SK-N-MC (cell line): ENCODE measurements at regions not wholly inside any gene's neighbourhood (a gene's known extent, or its start where the extent isn't known, plus 50 kb on each side); places are given as distances from the start of the nearest gene placed in this dataset.

Experiments used
- DNase-seq: peaks from one replicate; pipeline ENCODE4 v3.0.0-alpha.2; 2011; ENCODE audit warnings: low read depth, low spot score
- H3K27ac ChIP-seq: fragments of 200-600 bp; sonication (generic); 2 replicates; pipeline ENCODE4 v1.5.1; 2016; ENCODE audit warnings: mixed run types
- H3K36me3 ChIP-seq: fragments of 200-600 bp; sonication (generic); 2 replicates; pipeline ENCODE4 v1.6.1; 2017; ENCODE audit warnings: antibody characterized with exemption, low read length, mixed read lengths; ENCODE audit not compliant: insufficient read depth
- H3K4me3 ChIP-seq: fragments of 200-600 bp; sonication (generic); 2 replicates; pipeline ENCODE4 v1.5.1; 2016
- H3K9ac ChIP-seq: fragments of 200-600 bp; sonication (generic); 2 replicates; pipeline ENCODE4 v1.8.0; 2017; ENCODE audit warnings: mixed run types, mixed read lengths; ENCODE audit not compliant: insufficient read length
- H3K9me3 ChIP-seq: fragments of 200-600 bp; sonication (generic); 2 replicates; pipeline ENCODE4 v1.6.1; 2017; ENCODE audit warnings: low read depth, mild to moderate bottlenecking, antibody characterized with exemption, low read length, moderate library complexity, mixed read lengths
- EZH2 ChIP-seq: fragments of 200-600 bp; sonication (generic); IDR thresholded peaks from one replicate; pipeline ENCODE4 v1.6.1; 2017; ENCODE audit warnings: antibody characterized with exemption
- FOXP2 ChIP-seq: optimal IDR thresholded peaks from 2 replicates; pipeline ENCODE3; 2011; ENCODE audit warnings: mild to moderate bottlenecking, moderate library complexity; ENCODE audit not compliant: insufficient read depth; ENCODE audit errors: extremely low read length, control extremely low read depth
- POLR2AphosphoS5 ChIP-seq: IDR thresholded peaks from 2 replicates; pipeline ENCODE4 v1.6.1; 2012; ENCODE audit warnings: mild to moderate bottlenecking, low read depth, low read length, borderline replicate concordance

GRCh38 chr12:77540097-77540496 is 290.6 kb upstream of the NAV3 start:
- DNase-seq = no peak
- no peak overlapping the region for H3K9ac ChIP-seq
- H3K27ac ChIP-seq = no peak overlapping the region
- TF ChIP-seq POLR2AphosphoS5 (no peak), EZH2 (no peak), FOXP2 (no peak)
- no peaks in the 10 kb centered on the region for H3K36me3 ChIP-seq
- H3K4me3 ChIP-seq = no peak overlapping the region
- no peaks in the 10 kb centered on the region for H3K9me3 ChIP-seq

DNA sequence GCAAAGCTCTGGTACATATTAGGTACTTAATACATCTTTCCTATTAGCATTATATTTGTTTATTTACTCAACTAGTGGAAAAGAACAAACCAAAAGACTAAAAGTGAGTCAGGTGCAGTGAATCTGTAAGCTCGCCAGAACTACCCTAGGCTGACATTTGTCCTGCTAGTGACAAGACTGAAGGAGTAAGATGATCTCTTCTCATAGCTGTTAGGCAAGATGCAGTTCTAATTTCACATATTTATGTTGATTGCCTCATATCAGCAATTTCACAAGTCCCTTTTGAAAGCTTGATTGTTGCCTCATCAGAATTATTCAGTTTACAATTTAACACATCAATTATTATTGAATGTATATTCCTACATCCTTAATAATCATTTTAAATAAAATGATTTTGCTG is 293.0 kb upstream of the NAV3 start:
- H3K9me3 ChIP-seq = no peaks in the 10 kb centered on the region
- no peak overlapping the region for H3K27ac ChIP-seq
- TF ChIP-seq EZH2 (no peak), FOXP2 (no peak), POLR2AphosphoS5 (no peak)
- H3K4me3 ChIP-seq = no peak overlapping the region
- H3K36me3 ChIP-seq = no peaks in the 10 kb centered on the region
- no peak for DNase-seq
- H3K9ac ChIP-seq = no peak overlapping the region

DNA sequence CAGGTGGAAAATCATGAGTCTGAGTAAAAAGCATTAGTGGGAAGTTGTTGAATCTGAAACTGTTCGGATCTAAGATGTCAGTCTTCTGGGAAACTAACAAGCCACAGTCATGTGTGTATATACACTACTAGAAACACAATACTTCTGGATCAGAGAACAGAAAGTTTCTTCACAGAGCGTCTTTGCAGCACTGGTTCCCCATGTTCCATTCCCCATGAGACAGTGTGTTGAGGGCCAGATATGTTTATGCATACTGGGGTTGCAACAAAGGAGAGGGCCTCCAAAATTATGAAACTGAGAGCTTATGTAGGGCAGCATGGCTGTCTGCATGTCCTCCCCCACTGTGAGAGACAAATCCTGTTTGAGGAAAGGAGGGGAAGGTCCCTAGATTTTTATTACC is 295.0 kb upstream of the NAV3 start:
- Histone ChIP-seq H3K9ac (no peak overlapping the region), H3K36me3 (no peaks in the 10 kb centered on the region), H3K9me3 (no peaks in the 10 kb centered on the region), H3K27ac (no peak overlapping the region), H3K4me3 (no peak overlapping the region)
- no peak for DNase-seq
- TF ChIP-seq POLR2AphosphoS5 = no peak
- no peak for TF ChIP-seq FOXP2
- TF ChIP-seq EZH2 = no peak

- Histone ChIP-seq H3K9me3 (no peaks in the 10 kb centered on the region), H3K4me3 (no peak overlapping the region), H3K27ac (no peak overlapping the region), H3K36me3 (no peaks in the 10 kb centered on the region), H3K9ac (no peak overlapping the region)
- no peak for DNase-seq
- TF ChIP-seq POLR2AphosphoS5 (no peak), EZH2 (no peak), FOXP2 (no peak)
These were observed 298.8 kb upstream of the NAV3 start for GRCh38 chr12:77531912-77532311.

- Histone ChIP-seq H3K9me3 (no peaks in the 10 kb centered on the region), H3K27ac (no peak overlapping the region), H3K9ac (no peak overlapping the region), H3K4me3 (no peak overlapping the region), H3K36me3 (no peaks in the 10 kb centered on the region)
- TF ChIP-seq EZH2 (no peak), POLR2AphosphoS5 (no peak), FOXP2 (no peak)
- DNase-seq = no peak
These were observed 308.4 kb upstream of the NAV3 start for GRCh38 chr12:77522247-77522646.

DNA sequence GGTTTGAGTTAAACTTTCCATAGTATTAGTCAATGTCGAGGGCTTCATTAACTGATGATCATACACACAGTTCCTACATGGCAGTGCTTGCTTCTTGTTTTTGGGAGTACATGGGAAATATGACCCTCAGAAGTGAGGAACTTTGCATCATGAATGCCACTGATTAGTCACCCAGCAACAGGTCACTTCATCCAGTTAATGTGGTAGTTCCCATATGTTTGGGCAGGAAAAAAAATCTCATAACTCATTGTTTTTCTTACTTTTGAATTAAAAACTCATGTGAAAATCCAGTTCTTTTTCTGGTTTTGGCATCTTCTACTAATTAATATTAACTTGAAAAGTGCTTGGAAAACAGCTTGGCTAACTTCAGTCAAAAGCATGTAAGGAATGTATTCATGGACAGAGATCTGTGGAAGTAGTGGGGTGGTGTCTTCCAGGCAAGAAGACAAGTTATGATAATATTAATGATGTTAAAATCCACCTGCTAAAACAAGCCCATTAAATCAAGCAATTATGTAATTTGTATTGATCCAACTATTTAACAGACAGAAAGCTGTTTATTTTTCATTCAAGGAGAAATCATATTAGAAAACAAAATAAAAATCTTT is 309.1 kb upstream of the NAV3 start:
- TF ChIP-seq FOXP2 (no peak), EZH2 (no peak), POLR2AphosphoS5 (no peak)
- DNase-seq = no peak
- H3K27ac ChIP-seq = no peak overlapping the region
- H3K4me3 ChIP-seq = no peak overlapping the region
- no peak overlapping the region for H3K9ac ChIP-seq
- no peaks in the 10 kb centered on the region for H3K9me3 ChIP-seq
- H3K36me3 ChIP-seq = no peaks in the 10 kb centered on the region

DNA sequence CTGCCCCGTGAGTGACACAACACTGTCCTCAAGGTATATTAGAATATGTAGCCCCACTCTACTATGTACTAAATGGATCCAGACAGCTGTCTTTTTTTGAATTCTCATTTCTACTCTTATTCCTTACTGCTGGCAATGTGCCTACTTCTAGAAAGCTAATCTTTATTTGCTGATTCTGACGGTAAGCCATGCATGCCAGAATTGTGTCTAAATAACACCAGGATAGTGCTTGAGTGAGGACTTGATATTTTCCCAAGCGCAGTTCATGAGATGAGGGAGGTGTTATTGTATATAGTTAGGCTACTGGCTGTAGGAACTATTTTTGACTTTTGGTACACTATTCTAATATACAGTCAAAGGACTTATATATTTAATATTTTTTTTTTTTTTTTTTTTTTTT is 316.2 kb upstream of the NAV3 start:
- H3K27ac ChIP-seq = no peak overlapping the region
- H3K4me3 ChIP-seq = no peak overlapping the region
- no peaks in the 10 kb centered on the region for H3K9me3 ChIP-seq
- no peak for TF ChIP-seq FOXP2
- TF ChIP-seq POLR2AphosphoS5 = no peak
- no peak for TF ChIP-seq EZH2
- DNase-seq = no peak
- H3K9ac ChIP-seq = no peak overlapping the region
- H3K36me3 ChIP-seq = no peaks in the 10 kb centered on the region

GRCh38 chr12:77510985-77511384 is 319.7 kb upstream of the NAV3 start:
- H3K36me3 ChIP-seq = no peaks in the 10 kb centered on the region
- H3K27ac ChIP-seq = no peak overlapping the region
- no peak overlapping the region for H3K4me3 ChIP-seq
- TF ChIP-seq EZH2 = no peak
- no peaks in the 10 kb centered on the region for H3K9me3 ChIP-seq
- no peak for DNase-seq
- no peak overlapping the region for H3K9ac ChIP-seq

DNA sequence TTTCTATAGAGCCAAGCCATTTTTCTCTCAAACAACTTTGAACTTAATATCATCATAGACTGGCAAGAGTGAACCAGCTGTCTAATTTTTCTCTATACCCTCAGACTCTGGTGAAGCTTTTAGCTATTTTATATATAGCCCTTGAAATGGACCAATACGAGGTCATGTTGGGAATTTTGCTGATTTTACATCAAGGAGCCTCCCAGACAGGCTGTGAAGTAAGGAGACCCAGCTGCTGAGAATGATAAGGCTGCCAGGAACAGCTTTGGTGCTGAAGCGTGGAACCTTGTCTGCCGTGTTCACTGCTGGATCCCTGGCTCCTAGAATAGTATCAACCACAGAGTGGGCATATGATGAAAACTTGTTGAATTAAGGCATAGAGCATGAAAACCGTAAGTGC is 326.2 kb upstream of the NAV3 start:
- Histone ChIP-seq H3K9me3 (no peaks in the 10 kb centered on the region), H3K9ac (no peak overlapping the region), H3K4me3 (no peak overlapping the region), H3K36me3 (no peaks in the 10 kb centered on the region), H3K27ac (no peak overlapping the region)
- no peak for DNase-seq
- TF ChIP-seq FOXP2 = no peak
- no peak for TF ChIP-seq POLR2AphosphoS5
- TF ChIP-seq EZH2 = no peak
